Endothelial cell of umbilical vein (primary cell): ENCODE measurements at regions not wholly inside any gene's neighbourhood (a gene's known extent, or its start where the extent isn't known, plus 50 kb on each side); places are given as distances from the start of the nearest gene placed in this dataset.

Experiments used
- CTCF ChIP-seq, 2 donors: IDR thresholded peaks; 1 replicate in 1 of 2; 2 replicates in 1 of 2; pipeline ENCODE4 v1.5.1; 2011; ENCODE audit warnings: low read length in 2 of 2, mild to moderate bottlenecking in 2 of 2, moderate library complexity in 2 of 2, control low read depth in 1 of 2, inconsistent platforms in 1 of 2, low read depth in 1 of 2; ENCODE audit not compliant: insufficient read depth in 1 of 2; ENCODE audit errors: extremely low read depth in 1 of 2
- EZH2 ChIP-seq: IDR thresholded peaks from 2 replicates; pipeline ENCODE4 v1.6.1; 2012; ENCODE audit warnings: borderline replicate concordance, low read depth, mild to moderate bottlenecking, moderate library complexity, low read length, inconsistent platforms; ENCODE audit not compliant: severe bottlenecking
- FOS ChIP-seq: IDR thresholded peaks from 2 replicates; pipeline ENCODE4 v1.6.1; 2011; ENCODE audit warnings: mild to moderate bottlenecking, low read length, moderate library complexity, borderline replicate concordance; ENCODE audit not compliant: insufficient read depth
- MAX ChIP-seq: IDR thresholded peaks from 2 replicates; pipeline ENCODE4 v1.6.1; 2011; ENCODE audit not compliant: insufficient read depth, insufficient read length
- MYC ChIP-seq: IDR thresholded peaks from one replicate; pipeline ENCODE4 v1.6.1; 2011; ENCODE audit warnings: mild to moderate bottlenecking, low read depth, low read length
- POLR2AphosphoS5 ChIP-seq: IDR thresholded peaks from 2 replicates; pipeline ENCODE4 v1.6.1; 2012; ENCODE audit warnings: low read depth, mild to moderate bottlenecking, control low read depth, low read length, moderate library complexity; ENCODE audit not compliant: insufficient read depth

GRCh38 chr18:24785019-24785418, 324.6 kb downstream of the HRH4 start:
- TF ChIP-seq CTCF (IDR thresholded peaks at IDR 0.05; ENCODE audit: extremely low read depth in 1 of 2, insufficient read depth in 1 of 2, low read depth in 1 of 2, low read length in 2 of 2) (no peak), MAX (no peak), POLR2AphosphoS5 (peak; percentile 45), EZH2 (no peak), FOS (peak; percentile 29), MYC (no peak)
